DND-41 (cell line): ENCODE measurements at regions not wholly inside any gene's neighbourhood (a gene's known extent, or its start where the extent isn't known, plus 50 kb on each side); places are given as distances from the start of the nearest gene placed in this dataset.

Experiments
- EZH2 ChIP-seq: IDR thresholded peaks from 3 replicates; pipeline ENCODE4 v1.6.1; 2012; ENCODE audit warnings: borderline replicate concordance, low read depth, mild to moderate bottlenecking, moderate library complexity, low read length, inconsistent platforms; ENCODE audit not compliant: severe bottlenecking
- TF ChIP-seq, protein P1 (sequence below): IDR thresholded peaks from 2 replicates; pipeline ENCODE4 v1.5.1; 2012; ENCODE audit warnings: borderline replicate concordance, low read length, moderate library complexity, mild to moderate bottlenecking; ENCODE audit not compliant: poor library complexity, severe bottlenecking; ENCODE audit errors: extremely low read depth

DNA sequence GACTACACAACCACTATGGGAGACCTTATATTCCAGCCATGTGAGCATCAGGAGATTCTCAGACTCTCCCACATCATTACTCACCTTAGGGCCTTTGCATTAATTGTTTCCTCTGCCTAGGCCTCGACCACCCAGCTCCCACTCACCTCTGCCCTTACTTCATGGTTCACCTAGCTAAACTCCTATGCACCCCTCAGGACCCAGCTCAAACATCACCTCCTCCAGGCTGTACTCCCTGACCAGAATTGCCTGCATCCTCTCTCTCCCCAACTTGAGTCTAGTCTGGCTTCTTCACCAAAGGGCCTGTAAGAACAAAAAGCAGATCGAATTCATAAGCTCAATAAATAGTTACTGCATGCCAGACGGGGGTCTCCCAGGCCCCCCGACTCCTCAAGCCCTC is 53.1 kb upstream of the FAM174B start:
- TF ChIP-seq, protein P1, sequence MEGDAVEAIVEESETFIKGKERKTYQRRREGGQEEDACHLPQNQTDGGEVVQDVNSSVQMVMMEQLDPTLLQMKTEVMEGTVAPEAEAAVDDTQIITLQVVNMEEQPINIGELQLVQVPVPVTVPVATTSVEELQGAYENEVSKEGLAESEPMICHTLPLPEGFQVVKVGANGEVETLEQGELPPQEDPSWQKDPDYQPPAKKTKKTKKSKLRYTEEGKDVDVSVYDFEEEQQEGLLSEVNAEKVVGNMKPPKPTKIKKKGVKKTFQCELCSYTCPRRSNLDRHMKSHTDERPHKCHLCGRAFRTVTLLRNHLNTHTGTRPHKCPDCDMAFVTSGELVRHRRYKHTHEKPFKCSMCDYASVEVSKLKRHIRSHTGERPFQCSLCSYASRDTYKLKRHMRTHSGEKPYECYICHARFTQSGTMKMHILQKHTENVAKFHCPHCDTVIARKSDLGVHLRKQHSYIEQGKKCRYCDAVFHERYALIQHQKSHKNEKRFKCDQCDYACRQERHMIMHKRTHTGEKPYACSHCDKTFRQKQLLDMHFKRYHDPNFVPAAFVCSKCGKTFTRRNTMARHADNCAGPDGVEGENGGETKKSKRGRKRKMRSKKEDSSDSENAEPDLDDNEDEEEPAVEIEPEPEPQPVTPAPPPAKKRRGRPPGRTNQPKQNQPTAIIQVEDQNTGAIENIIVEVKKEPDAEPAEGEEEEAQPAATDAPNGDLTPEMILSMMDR = no peak
- TF ChIP-seq EZH2 = no peak
